ENCODE measurements at regions not wholly inside any gene's neighbourhood (a gene's known extent, or its start where the extent isn't known, plus 50 kb on each side); places are given as distances from the start of the nearest gene placed in this dataset.

DNA sequence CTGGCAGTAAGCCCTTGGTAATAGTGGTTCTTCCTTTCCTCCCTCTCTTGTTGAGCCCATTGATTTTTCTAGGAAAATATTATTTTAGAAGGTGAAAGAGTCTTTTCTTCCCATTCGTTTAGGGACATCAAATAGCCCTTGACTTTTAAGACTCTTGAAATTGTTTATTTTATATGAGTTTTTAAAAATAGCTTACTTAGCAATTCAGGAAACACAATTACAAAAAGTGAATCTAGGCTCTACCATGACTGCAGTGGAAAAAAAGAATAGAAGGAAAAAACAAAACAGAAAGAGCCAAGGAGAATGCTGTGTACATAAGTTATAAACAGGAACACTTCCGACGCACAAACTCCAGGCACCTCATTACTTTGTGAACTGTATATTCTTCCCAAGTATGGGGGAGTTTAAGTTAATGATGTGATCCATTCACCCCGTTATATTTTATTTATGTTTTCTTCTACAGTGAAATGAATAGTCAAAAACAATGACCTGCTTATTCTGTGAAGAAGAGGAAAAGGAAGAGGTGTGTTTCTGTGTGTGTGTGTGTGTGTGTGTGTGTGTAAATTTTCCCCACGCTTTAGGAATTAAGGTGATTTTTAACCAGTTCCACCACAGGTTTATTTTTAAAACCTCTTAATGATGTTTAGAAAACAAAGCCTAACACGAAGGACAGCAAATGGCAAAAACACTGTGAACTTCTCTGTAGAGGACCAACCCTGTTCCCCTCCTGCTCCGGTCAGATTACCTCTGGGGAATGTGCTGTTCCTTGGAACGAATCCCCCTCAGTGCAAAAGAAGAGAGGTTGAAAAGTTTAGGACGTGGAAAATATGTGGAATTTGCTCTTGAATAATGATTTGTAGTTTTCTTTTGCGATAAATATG lies 266.3 kb downstream of the KLF5 start:
- DNase-seq (ENCODE audit: low read depth in 1 of 2, low spot score in 1 of 2), result no peak
- Histone ChIP-seq H3K9me3 (ENCODE audit: low read depth) (no peaks in the 10 kb centered on the region), H3K36me3 (no peaks in the 10 kb centered on the region), H3K4me3 (no peak overlapping the region), H3K27me3 (no peaks in the 10 kb centered on the region), H3K27ac (no peak overlapping the region), H3K4me1 (ENCODE audit: low read depth) (no peaks in the 10 kb centered on the region)
- TF ChIP-seq, protein P1, sequence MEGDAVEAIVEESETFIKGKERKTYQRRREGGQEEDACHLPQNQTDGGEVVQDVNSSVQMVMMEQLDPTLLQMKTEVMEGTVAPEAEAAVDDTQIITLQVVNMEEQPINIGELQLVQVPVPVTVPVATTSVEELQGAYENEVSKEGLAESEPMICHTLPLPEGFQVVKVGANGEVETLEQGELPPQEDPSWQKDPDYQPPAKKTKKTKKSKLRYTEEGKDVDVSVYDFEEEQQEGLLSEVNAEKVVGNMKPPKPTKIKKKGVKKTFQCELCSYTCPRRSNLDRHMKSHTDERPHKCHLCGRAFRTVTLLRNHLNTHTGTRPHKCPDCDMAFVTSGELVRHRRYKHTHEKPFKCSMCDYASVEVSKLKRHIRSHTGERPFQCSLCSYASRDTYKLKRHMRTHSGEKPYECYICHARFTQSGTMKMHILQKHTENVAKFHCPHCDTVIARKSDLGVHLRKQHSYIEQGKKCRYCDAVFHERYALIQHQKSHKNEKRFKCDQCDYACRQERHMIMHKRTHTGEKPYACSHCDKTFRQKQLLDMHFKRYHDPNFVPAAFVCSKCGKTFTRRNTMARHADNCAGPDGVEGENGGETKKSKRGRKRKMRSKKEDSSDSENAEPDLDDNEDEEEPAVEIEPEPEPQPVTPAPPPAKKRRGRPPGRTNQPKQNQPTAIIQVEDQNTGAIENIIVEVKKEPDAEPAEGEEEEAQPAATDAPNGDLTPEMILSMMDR (IDR thresholded peaks at IDR 0.05; ENCODE audit: low read depth, low read length), result no peak

DNA sequence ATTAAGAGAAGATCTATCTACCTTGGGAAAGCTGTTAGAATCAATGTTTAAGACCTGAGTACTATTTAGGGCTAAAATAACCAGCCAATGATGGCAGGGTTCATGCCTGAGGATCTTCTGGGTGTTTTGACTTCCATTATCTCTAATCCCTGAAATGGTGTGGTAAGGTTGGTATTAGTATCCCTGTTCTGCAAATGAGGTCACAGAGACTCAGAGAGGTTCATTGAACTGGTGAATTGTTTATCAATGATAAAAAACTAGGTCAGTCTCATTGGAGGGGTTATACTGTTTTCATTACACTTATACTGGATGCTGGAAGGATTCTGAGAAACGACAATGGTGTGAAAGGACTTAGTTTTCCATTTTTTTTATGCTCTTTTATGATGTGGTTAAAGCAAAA lies 264.8 kb downstream of the KLF5 start:
- Histone ChIP-seq H3K4me1 (ENCODE audit: low read depth) (no peaks in the 10 kb centered on the region), H3K36me3 (no peaks in the 10 kb centered on the region), H3K9me3 (ENCODE audit: low read depth) (no peaks in the 10 kb centered on the region), H3K27ac (no peak overlapping the region), H3K27me3 (no peaks in the 10 kb centered on the region), H3K4me3 (no peak overlapping the region)
- no peak for DNase-seq (ENCODE audit: low read depth in 1 of 2, low spot score in 1 of 2)
- TF ChIP-seq, protein P1 (IDR thresholded peaks at IDR 0.05; ENCODE audit: low read depth, low read length), result no peak

DNA sequence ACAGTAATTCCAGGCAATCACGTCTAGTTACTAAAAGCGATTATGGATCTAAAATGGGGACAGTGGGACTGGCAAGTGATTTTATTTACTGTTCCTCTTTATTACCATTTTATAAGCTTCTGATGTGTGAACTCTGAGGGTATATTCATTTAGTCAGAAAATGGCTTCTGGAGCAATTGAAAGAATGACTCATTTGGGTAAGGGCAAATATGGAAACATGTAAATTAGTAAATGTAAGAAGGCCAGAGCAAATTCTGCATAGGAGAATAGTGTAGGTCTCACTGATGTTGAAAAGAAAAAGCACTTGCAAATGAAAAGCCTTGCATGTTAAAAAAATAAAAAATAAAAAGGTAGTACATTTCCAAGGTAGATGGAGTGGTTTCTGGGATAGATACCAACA lies 262.2 kb downstream of the KLF5 start:
- Histone ChIP-seq H3K27ac (no peak overlapping the region), H3K27me3 (no peaks in the 10 kb centered on the region), H3K4me1 (ENCODE audit: low read depth) (no peaks in the 10 kb centered on the region), H3K9me3 (ENCODE audit: low read depth) (no peaks in the 10 kb centered on the region), H3K4me3 (no peak overlapping the region), H3K36me3 (no peaks in the 10 kb centered on the region)
- TF ChIP-seq, protein P1 (IDR thresholded peaks at IDR 0.05; ENCODE audit: low read depth, low read length), result no peak
- DNase-seq (ENCODE audit: low read depth in 1 of 2, low spot score in 1 of 2), result no peak

DNA sequence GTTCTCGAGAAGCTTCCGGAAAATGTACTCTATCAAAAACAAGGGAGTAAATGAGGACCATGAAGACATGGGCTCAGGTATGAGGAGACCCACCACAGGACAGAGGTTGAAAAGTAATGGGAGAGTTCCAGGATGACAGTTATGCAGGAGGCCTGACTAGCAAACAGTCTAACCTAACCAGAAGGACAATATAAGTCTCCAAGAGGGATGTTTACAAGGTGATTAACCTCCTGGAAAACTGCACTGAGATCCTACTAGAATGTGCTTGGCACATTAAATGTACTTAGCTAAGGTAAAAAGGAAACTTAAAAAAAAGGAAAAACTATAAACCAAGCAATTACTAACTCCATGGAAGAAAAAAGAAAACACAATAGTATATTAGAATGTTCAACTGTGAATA lies 258.3 kb downstream of the KLF5 start:
- H3K4me3 ChIP-seq, result no peak overlapping the region
- DNase-seq (ENCODE audit: low read depth in 1 of 2, low spot score in 1 of 2), result no peak
- no peaks in the 10 kb centered on the region for H3K27me3 ChIP-seq
- no peaks in the 10 kb centered on the region for H3K36me3 ChIP-seq
- no peaks in the 10 kb centered on the region for H3K4me1 ChIP-seq (ENCODE audit: low read depth)
- no peak overlapping the region for H3K27ac ChIP-seq
- H3K9me3 ChIP-seq (ENCODE audit: low read depth), result no peaks in the 10 kb centered on the region
- TF ChIP-seq, protein P1 (IDR thresholded peaks at IDR 0.05; ENCODE audit: low read depth, low read length), result no peak

DNA sequence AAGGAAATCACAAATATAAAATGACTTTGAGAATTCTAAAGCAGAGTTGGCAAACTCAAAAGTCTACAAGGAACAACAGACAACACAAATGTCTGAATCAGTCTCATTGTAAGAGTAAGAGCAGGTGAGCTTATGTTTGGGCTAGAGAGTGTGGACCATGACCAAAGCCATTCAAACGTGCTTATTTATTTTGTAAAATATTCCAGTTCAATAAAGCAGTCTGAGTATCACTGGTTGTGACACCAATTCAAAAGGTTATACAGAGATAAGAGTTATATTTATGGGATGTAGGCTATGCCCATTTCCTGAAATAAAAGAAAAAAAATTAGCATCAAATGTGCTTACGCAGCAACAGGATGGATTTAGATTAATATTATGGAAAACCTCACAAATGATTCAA lies 251.6 kb downstream of the KLF5 start:
- Histone ChIP-seq H3K4me3 (no peak overlapping the region), H3K27me3 (no peaks in the 10 kb centered on the region), H3K4me1 (ENCODE audit: low read depth) (no peaks in the 10 kb centered on the region), H3K9me3 (ENCODE audit: low read depth) (no peaks in the 10 kb centered on the region), H3K36me3 (no peaks in the 10 kb centered on the region), H3K27ac (no peak overlapping the region)
- TF ChIP-seq, protein P1 (IDR thresholded peaks at IDR 0.05; ENCODE audit: low read depth, low read length), result no peak
- DNase-seq (ENCODE audit: low read depth in 1 of 2, low spot score in 1 of 2), result no peak

All from cardiac muscle cell (in vitro differentiated cells and primary cell).